ENCODE measurements at regions not wholly inside any gene's neighbourhood (a gene's known extent, or its start where the extent isn't known, plus 50 kb on each side); places are given as distances from the start of the nearest gene placed in this dataset.
"Not testable (repeated sequence)": the region's sequence is repeated elsewhere in the genome, so short reads cannot be mapped to it uniquely, and the experiment has no call there.

- not testable (repeated sequence) for DNase-seq
Measured at GRCh38 chr3:125831005-125831750, 137.8 kb upstream of the ROPN1B start.

DNA sequence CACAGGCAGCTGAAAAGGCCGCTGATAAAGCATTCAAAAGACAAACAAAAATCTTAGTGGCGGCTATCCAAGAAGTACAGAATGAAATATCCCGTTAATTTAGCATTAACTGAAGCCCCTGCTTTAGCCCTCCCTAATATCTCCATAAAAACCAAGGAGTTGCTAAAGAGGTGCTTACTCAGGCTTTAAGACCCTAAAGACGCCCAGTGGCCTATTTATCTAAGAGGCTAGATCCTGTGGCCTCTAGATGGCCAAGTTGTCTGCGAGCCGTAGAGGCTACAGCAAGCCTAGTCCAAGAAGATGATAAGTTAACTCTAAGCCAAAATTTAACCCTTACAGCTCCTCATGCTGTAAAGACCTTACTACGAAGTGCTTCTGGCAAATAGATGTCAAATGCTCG, 133.4 kb upstream of the ROPN1B start:
- DNase-seq: not testable (repeated sequence)

DNA sequence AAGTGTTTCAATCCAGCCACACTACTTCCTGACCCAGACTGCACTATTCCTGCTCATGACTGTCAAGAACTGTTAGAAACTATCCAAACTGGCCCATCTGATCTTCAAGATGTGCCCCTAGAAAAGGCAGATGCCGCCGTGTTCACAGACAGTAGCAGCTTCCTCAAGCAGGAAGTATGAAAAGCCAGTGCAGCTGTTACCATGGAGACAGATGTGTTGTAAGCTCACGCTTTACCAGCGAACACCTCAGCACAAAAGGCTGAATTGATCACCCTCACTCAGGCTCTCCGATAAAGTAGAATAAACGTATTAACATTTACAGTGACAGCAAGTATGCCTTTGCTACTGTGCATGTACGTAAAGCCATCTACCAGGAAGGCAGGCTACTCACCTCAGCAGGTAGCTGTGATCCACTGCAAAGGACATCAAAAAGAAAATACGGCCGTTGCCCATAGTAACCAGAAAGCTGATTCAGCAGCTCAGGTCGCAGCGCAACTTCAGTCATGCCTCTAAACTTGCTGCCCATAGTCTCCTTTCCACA, 132.9 kb upstream of the ROPN1B start:
- DNase-seq: peak; percentile 23

DNA sequence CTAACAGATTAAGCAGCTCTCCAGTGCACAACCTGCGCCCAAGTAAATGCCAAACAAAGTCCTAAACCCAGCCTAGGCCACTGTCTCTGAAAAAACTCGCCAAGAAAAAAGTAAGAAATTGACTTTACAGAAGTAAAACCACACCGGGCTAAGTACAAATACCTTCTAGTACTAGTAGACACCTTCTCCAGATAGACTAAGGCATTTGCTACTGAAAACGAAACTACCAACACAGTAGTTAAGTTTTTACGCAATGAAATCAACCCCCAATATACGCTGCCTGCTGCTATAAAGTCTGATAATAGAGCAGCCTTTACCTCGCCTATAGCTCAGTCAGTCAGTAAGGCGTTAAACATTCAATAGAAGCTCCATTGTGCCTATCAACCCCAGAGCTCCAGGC, 132.2 kb upstream of the ROPN1B start:
- DNase-seq: not testable (repeated sequence)

GRCh38 chr3:125838857-125839256, 130.1 kb upstream of the ROPN1B start:
- DNase-seq: not testable (repeated sequence)

- not testable (repeated sequence) for DNase-seq
Measured at GRCh38 chr3:125840465-125840864, 128.5 kb upstream of the ROPN1B start.

DNA sequence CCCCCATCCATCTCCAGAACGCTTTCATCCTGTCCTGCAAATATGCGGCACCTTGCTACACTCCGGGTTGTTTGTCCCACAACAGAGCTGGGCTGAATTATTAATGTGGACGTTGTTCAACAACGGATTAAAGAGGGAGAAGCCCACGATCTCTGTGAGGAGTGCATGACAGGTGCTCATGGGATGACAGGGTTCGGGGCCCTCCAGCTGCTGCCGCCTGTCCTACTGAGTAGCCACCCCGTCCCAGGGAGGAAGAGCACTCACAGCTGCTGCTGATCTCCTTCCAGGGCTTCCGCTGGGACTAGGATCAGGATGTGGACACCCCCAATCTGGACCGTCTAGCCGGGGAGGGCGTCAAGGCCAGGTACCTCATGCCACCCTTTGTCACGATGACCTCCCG, 121.0 kb upstream of the ROPN1B start:
- DNase-seq: not testable (repeated sequence)

- DNase-seq: not testable (repeated sequence)
Measured at GRCh38 chr3:125855006-125855405, 114.0 kb upstream of the ROPN1B start.

DNA sequence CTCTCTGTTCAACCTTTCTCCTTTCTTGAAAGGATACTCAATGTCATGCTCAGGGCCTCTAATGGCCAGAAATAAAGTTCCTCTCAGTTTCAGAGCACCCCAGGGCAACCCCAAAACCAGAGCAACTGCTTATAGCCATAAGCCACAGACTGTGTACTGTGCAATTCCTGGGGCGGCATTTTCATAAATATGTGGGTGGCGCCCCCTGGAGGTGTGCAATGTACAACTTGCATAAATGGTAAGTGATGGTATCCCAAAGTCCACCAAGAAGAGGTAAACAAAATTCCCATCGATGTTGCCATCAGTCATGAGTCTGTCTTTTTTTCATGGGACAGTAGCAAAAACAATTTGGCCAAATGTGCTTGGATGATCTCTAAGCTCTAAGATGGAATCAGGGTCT, 108.4 kb upstream of the ROPN1B start:
- DNase-seq: not testable (repeated sequence)

GRCh38 chr3:125862841-125863254, 106.1 kb upstream of the ROPN1B start:
- not testable (repeated sequence) for DNase-seq

DNA sequence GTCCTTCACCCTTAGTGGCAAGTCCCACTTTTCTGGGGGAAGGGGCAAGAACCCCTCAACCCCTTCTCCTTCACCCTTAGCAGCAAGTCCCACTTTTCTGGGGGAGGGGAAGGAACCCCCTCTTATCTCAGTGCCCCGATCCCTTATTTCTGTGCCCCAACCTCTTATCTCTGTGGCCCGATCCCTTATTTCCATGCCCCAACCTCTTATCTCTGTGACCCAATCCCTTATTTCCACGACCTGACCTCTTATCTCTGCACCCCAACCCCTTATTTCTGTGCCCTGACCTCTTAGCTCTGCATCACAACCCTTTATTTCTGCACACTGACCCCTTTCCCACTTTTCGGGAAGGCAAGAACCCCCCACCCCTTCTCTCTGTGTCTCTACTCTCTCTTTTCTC, 104.4 kb upstream of the ROPN1B start:
- not testable (repeated sequence) for DNase-seq

- DNase-seq: not testable (repeated sequence)
Measured at GRCh38 chr3:125886006-125886405, 83.0 kb upstream of the ROPN1B start.

GRCh38 chr3:125899181-125899580, 69.8 kb upstream of the ROPN1B start:
- DNase-seq: not testable (repeated sequence)

GRCh38 chr3:125901473-125901872, 67.5 kb upstream of the ROPN1B start:
- not testable (repeated sequence) for DNase-seq

DNA sequence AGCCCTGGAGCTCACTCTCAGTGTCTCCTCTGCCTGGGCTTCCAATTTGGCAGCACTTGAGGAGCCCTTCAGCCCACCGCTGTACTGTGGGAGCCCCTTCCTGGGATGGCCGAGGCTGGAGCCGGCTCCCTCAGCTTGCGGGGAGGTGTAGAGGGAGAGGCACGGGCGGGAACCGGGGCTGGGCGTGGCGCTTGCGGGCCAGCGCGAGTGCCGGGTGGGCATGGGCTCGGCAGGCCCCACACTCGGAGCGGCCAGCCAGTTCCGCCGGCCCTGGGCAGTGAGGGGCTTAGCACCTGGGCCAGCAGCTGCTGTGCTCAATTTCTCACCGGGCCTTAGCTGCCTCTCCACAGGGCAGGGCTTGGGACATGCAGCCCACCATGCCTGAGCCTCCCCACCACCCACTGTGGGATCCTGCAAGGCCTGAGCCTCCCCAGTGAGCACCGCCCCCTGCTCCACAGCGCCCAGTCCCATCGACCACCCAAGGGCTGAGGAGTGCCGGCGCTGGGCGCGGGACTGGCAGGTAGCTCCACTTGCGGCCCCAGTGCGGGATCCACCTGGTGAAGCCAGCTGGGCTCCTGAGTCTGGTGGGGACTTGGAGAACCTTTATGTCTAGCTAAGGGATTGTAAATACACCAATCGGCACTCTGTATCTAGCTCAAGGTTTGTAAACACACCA, 65.1 kb upstream of the ROPN1B start:
- not testable (repeated sequence) for DNase-seq

GRCh38 chr3:125907279-125907678, 61.7 kb upstream of the ROPN1B start:
- DNase-seq: not testable (repeated sequence)

GRCh38 chr3:125910851-125911250, 58.1 kb upstream of the ROPN1B start:
- DNase-seq: not testable (repeated sequence)

DNA sequence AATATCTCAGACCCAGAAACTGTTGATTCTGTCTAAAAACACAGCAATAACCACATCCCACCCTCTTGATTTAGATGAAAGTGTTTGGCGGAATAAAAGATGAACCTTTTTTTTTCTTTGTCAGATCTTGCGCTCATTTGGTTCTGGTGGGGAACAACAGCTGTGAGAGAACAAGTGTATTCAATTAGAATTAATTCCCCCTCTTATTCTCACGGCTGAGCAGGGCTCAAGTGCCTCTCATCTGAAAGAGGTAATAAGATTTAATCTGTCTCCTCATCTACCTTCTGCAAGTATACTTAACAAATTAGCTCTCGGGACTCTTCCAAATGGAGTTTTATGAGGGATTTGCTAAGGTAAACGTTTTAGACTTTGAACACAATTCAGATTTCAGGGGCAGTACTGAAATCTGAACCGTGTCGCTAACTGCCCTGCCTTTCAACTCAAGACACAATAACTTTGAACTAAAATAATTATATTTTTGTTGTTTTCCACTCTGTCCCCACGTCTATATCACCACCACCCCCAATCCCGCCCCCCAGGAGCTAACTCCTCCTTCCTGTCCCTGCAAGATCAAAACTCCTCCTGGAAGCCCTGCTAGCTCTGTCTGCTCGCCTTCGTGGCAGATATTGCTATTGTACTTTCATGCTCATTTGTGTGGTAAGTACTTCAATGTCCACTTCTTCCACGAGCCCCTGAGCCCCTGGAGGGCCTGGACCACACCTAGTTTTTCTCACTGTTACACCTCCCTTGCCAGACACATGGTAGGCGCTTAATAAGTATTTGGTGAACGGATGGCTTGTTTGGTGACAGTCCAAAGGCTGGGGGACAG, 54.2 kb upstream of the ROPN1B start:
- DNase-seq: not testable (repeated sequence)

GRCh38 chr3:125915437-125915787, 53.6 kb upstream of the ROPN1B start:
- not testable (repeated sequence) for DNase-seq

GRCh38 chr3:125915792-125916375, 53.1 kb upstream of the ROPN1B start:
- DNase-seq: peak; percentile 100

- no peak for DNase-seq
Measured at GRCh38 chr3:125916376-125916978, 52.5 kb upstream of the ROPN1B start.

GRCh38 chr3:125917020-125917549, 51.9 kb upstream of the ROPN1B start:
- DNase-seq: not testable (repeated sequence)
